HEK293 (cell line): ENCODE measurements at regions not wholly inside any gene's neighbourhood (a gene's known extent, or its start where the extent isn't known, plus 50 kb on each side); places are given as distances from the start of the nearest gene placed in this dataset.
A peak's percentile ranks its signal among the peaks of the same experiment; 100 is the strongest.

Experiments used
- CTCF ChIA-PET: fragments of 350-600 bp; formaldehyde crosslinking; extraction: SDS; loops from one replicate; lab custom pipeline; 2021; ENCODE audit warnings: antibody characterized with exemption; lab: Yijun Ruan, JAX
- POLR2A ChIA-PET: fragments of 300-600 bp; formaldehyde crosslinking; extraction: SDS; loops from one replicate; lab custom pipeline; 2020; ENCODE audit warnings: antibody characterized with exemption, inconsistent platforms; lab: Yijun Ruan, JAX
- H3K27ac ChIP-seq: fragments of 200-500 bp; sonication (Bioruptor generic); 2 replicates; pipeline ENCODE4 v1.5.1; 2014; ENCODE audit warnings: low read depth, low read length, control low read depth, inconsistent platforms; ENCODE audit errors: extremely low read depth
- H3K36me3 ChIP-seq, 2 experiments: fragments of 200-500 bp in 1 of 2; sonication (Bioruptor generic) in 1 of 2; 1 replicate in 1 of 2; 2 replicates in 1 of 2; pipeline ENCODE4 v1.5.1; 2014 to 2017; ENCODE audit warnings: inconsistent platforms in 2 of 2, low read length in 2 of 2; ENCODE audit not compliant: control insufficient read depth in 2 of 2, insufficient read depth in 1 of 2
- H3K4me1 ChIP-seq: fragments of 200-500 bp; sonication (Bioruptor generic); 2 replicates; pipeline ENCODE4 v1.5.1; 2014; ENCODE audit warnings: mild to moderate bottlenecking, low read length, inconsistent platforms; ENCODE audit not compliant: control insufficient read depth, insufficient read depth
- H3K4me3 ChIP-seq: 2 replicates; pipeline ENCODE4 v1.5.1; 2011; ENCODE audit warnings: low read depth, mild to moderate bottlenecking, control low read depth, low read length, moderate library complexity
- H3K9me3 ChIP-seq: fragments of 200-500 bp; sonication (Bioruptor generic); 2 replicates; pipeline ENCODE4 v1.5.1; 2014; ENCODE audit warnings: low read depth, low read length, inconsistent platforms; ENCODE audit not compliant: control insufficient read depth, insufficient read depth
- GLIS1 ChIP-seq: fragments of 450-650 bp; formaldehyde crosslinking; IDR thresholded peaks from 2 replicates; pipeline ENCODE4 v1.5.1; 2016; ENCODE audit warnings: missing biosample characterization, missing genetic modification characterization
- IKZF3 ChIP-seq: fragments of 450-650 bp; IDR thresholded peaks from 2 replicates; pipeline ENCODE4 v1.5.0; 2018; ENCODE audit warnings: missing biosample characterization, mild to moderate bottlenecking, missing genetic modification characterization, moderate library complexity
- KLF1 ChIP-seq: fragments of 450-650 bp; formaldehyde crosslinking; IDR thresholded peaks from 2 replicates; pipeline ENCODE4 v1.5.1; 2016; ENCODE audit warnings: missing biosample characterization, missing genetic modification characterization
- ZBTB17 ChIP-seq: fragments of 450-650 bp; formaldehyde crosslinking; IDR thresholded peaks from 2 replicates; pipeline ENCODE4 v1.5.1; 2016; ENCODE audit warnings: missing biosample characterization, missing genetic modification characterization
- ZIC2 ChIP-seq: fragments of 450-650 bp; formaldehyde crosslinking; IDR thresholded peaks from 2 replicates; pipeline ENCODE4 v1.5.1; 2016; ENCODE audit warnings: missing biosample characterization, missing genetic modification characterization
- ZNF10 ChIP-seq: fragments of 450-650 bp; formaldehyde crosslinking; IDR thresholded peaks from 2 replicates; pipeline ENCODE4 v1.5.1; 2017; ENCODE audit warnings: missing biosample characterization, missing genetic modification characterization
- ZNF133 ChIP-seq: fragments of 450-650 bp; formaldehyde crosslinking; IDR thresholded peaks from 2 replicates; pipeline ENCODE4 v1.5.1; 2016; ENCODE audit warnings: missing biosample characterization, missing genetic modification characterization
- ZNF146 ChIP-seq: fragments of 450-650 bp; formaldehyde crosslinking; IDR thresholded peaks from 2 replicates; pipeline ENCODE4 v1.5.1; 2016; ENCODE audit warnings: missing biosample characterization, missing genetic modification characterization
- ZNF24 ChIP-seq: fragments of 450-650 bp; formaldehyde crosslinking; IDR thresholded peaks from 2 replicates; pipeline ENCODE4 v1.5.1; 2016; ENCODE audit warnings: missing biosample characterization, missing genetic modification characterization
- ZNF248 ChIP-seq: fragments of 450-650 bp; formaldehyde crosslinking; IDR thresholded peaks from 2 replicates; pipeline ENCODE4 v1.5.1; 2017; ENCODE audit warnings: missing biosample characterization, missing genetic modification characterization
- ZNF302 ChIP-seq: fragments of 450-650 bp; formaldehyde crosslinking; IDR thresholded peaks from 2 replicates; pipeline ENCODE4 v1.5.1; 2016; ENCODE audit warnings: missing biosample characterization, missing genetic modification characterization, low read depth
- ZNF404 ChIP-seq: fragments of 450-650 bp; formaldehyde crosslinking; IDR thresholded peaks from 2 replicates; pipeline ENCODE4 v1.5.1; 2017; ENCODE audit warnings: missing biosample characterization, missing genetic modification characterization
- ZNF621 ChIP-seq: fragments of 450-650 bp; formaldehyde crosslinking; IDR thresholded peaks from 2 replicates; pipeline ENCODE4 v1.5.1; 2017; ENCODE audit warnings: missing biosample characterization, missing genetic modification characterization
- ZNF704 ChIP-seq: fragments of 450-650 bp; formaldehyde crosslinking; IDR thresholded peaks from 2 replicates; pipeline ENCODE4 v1.5.1; 2016; ENCODE audit warnings: missing biosample characterization, missing genetic modification characterization
- ZNF777 ChIP-seq: fragments of 450-650 bp; formaldehyde crosslinking; IDR thresholded peaks from 2 replicates; pipeline ENCODE4 v1.5.1; 2017; ENCODE audit warnings: missing biosample characterization, missing genetic modification characterization, borderline replicate concordance
- TF ChIP-seq, protein P1 (sequence below): fragments of 450-650 bp; formaldehyde crosslinking; IDR thresholded peaks from 2 replicates; pipeline ENCODE4 v1.5.1; 2017; ENCODE audit warnings: missing biosample characterization, missing genetic modification characterization
- TF ChIP-seq, protein P2 (sequence below): fragments of 450-650 bp; formaldehyde crosslinking; IDR thresholded peaks from 2 replicates; pipeline ENCODE4 v1.5.1; 2016; ENCODE audit warnings: missing biosample characterization, missing genetic modification characterization, borderline replicate concordance
- TF ChIP-seq, protein P3 (sequence below): fragments of 450-650 bp; formaldehyde crosslinking; IDR thresholded peaks from 2 replicates; pipeline ENCODE4 v1.5.1; 2016; ENCODE audit warnings: missing biosample characterization, missing genetic modification characterization

DNA sequence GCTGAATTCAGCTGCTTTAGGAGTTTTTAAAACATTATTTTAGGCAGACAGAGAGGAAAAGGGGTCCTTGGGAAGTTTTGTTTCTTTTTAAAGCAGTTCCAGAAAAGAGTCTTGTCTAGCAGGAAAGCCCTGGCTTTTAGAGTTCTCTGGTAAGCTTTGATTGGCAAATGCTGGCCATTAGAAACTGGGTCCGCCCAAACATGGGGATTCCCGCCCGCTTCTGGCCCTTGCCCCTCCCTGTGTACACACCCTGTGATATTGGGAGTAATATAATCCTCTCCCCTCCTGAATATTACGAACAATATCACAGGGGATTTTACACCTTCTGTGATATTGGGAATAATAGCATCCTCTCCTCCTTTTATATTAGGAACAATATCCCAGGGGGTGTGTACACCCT, 58.9 kb downstream of the ERICH4 start:
- Histone ChIP-seq H3K4me3 (no peak overlapping the region), H3K27ac (peak overlapping the region; percentile 53), H3K9me3 (no peaks in the 10 kb centered on the region; the same call in 1 of the 2 replicates), H3K36me3 (no peaks in the 10 kb centered on the region), H3K4me1 (peaks cover 14% of the 10 kb centered on the region)
- ChIA-PET POLR2A (no interaction called here), CTCF (interaction anchor here (0.6 kb wide), 1 partner anchor 275 kb away, joined by 3 read pairs; no protein-coding TSS in a partner anchor)
- TF ChIP-seq, protein P1, sequence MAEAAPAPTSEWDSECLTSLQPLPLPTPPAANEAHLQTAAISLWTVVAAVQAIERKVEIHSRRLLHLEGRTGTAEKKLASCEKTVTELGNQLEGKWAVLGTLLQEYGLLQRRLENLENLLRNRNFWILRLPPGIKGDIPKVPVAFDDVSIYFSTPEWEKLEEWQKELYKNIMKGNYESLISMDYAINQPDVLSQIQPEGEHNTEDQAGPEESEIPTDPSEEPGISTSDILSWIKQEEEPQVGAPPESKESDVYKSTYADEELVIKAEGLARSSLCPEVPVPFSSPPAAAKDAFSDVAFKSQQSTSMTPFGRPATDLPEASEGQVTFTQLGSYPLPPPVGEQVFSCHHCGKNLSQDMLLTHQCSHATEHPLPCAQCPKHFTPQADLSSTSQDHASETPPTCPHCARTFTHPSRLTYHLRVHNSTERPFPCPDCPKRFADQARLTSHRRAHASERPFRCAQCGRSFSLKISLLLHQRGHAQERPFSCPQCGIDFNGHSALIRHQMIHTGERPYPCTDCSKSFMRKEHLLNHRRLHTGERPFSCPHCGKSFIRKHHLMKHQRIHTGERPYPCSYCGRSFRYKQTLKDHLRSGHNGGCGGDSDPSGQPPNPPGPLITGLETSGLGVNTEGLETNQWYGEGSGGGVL (tag by site-specific recombination) = no peak
- TF ChIP-seq ZNF704 (tag by site-specific recombination) (no peak), ZIC2 (tag by site-specific recombination) (no peak), ZBTB17 (no peak), KLF1 (tag by site-specific recombination) (peak; percentile 74), ZNF621 (tag by site-specific recombination) (no peak), ZNF24 (no peak), ZNF302 (tag by site-specific recombination) (no peak), ZNF248 (tag by site-specific recombination) (no peak), ZNF133 (tag by site-specific recombination) (no peak), ZNF404 (tag by site-specific recombination) (0 out of 2 replicates have a peak, but pooled peaks have one; percentile 3), ZNF146 (no peak), IKZF3 (no peak), GLIS1 (tag by site-specific recombination) (no peak), ZNF10 (no peak), ZNF777 (tag by site-specific recombination) (no peak)
- TF ChIP-seq, protein P2, sequence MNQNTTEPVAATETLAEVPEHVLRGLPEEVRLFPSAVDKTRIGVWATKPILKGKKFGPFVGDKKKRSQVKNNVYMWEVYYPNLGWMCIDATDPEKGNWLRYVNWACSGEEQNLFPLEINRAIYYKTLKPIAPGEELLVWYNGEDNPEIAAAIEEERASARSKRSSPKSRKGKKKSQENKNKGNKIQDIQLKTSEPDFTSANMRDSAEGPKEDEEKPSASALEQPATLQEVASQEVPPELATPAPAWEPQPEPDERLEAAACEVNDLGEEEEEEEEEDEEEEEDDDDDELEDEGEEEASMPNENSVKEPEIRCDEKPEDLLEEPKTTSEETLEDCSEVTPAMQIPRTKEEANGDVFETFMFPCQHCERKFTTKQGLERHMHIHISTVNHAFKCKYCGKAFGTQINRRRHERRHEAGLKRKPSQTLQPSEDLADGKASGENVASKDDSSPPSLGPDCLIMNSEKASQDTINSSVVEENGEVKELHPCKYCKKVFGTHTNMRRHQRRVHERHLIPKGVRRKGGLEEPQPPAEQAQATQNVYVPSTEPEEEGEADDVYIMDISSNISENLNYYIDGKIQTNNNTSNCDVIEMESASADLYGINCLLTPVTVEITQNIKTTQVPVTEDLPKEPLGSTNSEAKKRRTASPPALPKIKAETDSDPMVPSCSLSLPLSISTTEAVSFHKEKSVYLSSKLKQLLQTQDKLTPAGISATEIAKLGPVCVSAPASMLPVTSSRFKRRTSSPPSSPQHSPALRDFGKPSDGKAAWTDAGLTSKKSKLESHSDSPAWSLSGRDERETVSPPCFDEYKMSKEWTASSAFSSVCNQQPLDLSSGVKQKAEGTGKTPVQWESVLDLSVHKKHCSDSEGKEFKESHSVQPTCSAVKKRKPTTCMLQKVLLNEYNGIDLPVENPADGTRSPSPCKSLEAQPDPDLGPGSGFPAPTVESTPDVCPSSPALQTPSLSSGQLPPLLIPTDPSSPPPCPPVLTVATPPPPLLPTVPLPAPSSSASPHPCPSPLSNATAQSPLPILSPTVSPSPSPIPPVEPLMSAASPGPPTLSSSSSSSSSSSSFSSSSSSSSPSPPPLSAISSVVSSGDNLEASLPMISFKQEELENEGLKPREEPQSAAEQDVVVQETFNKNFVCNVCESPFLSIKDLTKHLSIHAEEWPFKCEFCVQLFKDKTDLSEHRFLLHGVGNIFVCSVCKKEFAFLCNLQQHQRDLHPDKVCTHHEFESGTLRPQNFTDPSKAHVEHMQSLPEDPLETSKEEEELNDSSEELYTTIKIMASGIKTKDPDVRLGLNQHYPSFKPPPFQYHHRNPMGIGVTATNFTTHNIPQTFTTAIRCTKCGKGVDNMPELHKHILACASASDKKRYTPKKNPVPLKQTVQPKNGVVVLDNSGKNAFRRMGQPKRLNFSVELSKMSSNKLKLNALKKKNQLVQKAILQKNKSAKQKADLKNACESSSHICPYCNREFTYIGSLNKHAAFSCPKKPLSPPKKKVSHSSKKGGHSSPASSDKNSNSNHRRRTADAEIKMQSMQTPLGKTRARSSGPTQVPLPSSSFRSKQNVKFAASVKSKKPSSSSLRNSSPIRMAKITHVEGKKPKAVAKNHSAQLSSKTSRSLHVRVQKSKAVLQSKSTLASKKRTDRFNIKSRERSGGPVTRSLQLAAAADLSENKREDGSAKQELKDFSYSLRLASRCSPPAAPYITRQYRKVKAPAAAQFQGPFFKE (tag by site-specific recombination) = no peak
- TF ChIP-seq, protein P3, sequence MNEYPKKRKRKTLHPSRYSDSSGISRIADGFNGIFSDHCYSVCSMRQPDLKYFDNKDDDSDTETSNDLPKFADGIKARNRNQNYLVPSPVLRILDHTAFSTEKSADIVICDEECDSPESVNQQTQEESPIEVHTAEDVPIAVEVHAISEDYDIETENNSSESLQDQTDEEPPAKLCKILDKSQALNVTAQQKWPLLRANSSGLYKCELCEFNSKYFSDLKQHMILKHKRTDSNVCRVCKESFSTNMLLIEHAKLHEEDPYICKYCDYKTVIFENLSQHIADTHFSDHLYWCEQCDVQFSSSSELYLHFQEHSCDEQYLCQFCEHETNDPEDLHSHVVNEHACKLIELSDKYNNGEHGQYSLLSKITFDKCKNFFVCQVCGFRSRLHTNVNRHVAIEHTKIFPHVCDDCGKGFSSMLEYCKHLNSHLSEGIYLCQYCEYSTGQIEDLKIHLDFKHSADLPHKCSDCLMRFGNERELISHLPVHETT (tag by site-specific recombination) = no peak
